WI38 (cell line): ENCODE measurements at regions not wholly inside any gene's neighbourhood (a gene's known extent, or its start where the extent isn't known, plus 50 kb on each side); places are given as distances from the start of the nearest gene placed in this dataset.

Experiments used
- H3K4me3 ChIP-seq: 2 replicates; pipeline ENCODE4 v1.5.1; 2011; ENCODE audit warnings: low read depth, mild to moderate bottlenecking, control low read depth, low read length
- TF ChIP-seq, protein P1 (sequence below): IDR thresholded peaks from 2 replicates; pipeline ENCODE4 v1.5.1; 2012; ENCODE audit warnings: low read depth, mild to moderate bottlenecking, control low read depth, low read length

DNA sequence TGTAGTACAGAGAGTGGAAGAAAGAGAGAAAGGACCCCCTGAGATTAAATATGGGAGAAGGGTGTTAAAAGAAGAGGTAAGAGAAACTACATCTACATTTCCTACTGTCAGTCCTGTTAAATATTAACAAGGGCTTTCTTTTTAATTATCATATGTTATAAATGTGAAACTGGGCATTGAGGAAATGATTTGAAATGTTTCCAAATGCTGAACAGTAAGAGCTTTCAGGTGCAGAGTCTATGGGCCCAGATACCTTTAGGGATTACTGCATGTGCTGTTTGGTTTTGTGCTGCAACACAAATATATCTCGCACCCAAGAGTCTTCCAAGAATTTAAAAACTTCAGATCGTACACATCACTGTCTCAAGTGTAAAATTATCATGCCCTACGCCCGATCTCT lies 176.3 kb downstream of the RBM26 start:
- TF ChIP-seq, protein P1, sequence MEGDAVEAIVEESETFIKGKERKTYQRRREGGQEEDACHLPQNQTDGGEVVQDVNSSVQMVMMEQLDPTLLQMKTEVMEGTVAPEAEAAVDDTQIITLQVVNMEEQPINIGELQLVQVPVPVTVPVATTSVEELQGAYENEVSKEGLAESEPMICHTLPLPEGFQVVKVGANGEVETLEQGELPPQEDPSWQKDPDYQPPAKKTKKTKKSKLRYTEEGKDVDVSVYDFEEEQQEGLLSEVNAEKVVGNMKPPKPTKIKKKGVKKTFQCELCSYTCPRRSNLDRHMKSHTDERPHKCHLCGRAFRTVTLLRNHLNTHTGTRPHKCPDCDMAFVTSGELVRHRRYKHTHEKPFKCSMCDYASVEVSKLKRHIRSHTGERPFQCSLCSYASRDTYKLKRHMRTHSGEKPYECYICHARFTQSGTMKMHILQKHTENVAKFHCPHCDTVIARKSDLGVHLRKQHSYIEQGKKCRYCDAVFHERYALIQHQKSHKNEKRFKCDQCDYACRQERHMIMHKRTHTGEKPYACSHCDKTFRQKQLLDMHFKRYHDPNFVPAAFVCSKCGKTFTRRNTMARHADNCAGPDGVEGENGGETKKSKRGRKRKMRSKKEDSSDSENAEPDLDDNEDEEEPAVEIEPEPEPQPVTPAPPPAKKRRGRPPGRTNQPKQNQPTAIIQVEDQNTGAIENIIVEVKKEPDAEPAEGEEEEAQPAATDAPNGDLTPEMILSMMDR: no peak
- H3K4me3 ChIP-seq: no peak overlapping the region

DNA sequence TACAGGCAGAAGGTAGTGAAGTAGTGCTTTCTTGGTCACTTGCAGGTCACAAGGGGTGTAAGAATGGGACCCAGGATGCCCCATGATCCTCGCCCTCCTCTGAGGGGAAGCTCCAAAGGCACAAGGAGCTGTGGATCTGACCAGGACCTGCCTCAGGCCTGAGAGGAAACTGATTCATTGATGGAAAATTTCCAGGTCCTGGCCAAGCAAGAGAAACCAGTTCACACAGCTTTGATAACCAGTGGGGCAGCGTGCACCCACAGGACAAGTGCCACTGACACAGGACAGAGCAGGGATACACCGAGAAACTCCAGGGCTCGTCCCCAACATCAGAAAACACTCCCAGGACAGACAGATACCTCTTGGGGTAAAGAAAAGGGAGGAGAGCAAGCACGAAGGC lies 177.1 kb downstream of the RBM26 start:
- no peak overlapping the region for H3K4me3 ChIP-seq
- TF ChIP-seq, protein P1: no peak

DNA sequence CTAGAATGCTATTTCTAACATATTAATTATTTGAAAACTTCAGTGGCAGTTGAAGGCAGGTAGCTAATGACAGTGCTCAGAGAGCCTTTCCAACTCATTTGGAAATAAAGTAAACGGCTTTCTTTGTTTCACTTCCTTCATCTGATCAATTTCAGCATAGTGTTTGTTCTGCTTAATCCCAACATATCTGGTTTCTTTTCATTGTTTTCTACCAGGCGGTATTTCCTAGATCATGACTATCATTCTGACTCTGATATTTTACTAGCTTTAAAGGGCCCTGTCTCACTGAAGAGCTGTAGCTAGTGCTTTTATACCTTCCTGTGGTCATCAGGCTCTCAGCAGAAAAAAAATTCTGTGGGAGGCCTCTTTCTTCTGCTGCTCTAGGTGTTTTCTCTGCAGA lies 178.6 kb downstream of the RBM26 start:
- TF ChIP-seq, protein P1: no peak
- no peak overlapping the region for H3K4me3 ChIP-seq

DNA sequence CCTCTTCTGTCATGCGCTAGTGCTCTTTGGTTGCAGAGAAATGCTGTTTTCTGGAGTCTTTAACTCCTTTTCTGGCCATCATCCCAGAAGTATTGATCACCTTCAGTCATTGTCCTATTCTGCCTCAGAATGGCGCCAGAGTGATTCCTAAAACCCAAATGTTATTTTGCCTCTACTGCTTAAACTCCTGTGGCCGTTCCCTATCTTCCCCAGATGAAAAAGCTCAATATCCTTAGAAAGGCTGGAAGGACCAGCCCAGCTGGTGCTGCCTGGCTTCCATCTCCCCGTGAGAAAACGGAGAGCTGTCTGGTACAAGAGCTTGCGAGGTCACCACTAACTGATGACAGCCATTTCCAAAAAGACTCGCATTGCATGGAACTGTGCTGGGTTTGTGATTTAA lies 179.1 kb downstream of the RBM26 start:
- TF ChIP-seq, protein P1: no peak

DNA sequence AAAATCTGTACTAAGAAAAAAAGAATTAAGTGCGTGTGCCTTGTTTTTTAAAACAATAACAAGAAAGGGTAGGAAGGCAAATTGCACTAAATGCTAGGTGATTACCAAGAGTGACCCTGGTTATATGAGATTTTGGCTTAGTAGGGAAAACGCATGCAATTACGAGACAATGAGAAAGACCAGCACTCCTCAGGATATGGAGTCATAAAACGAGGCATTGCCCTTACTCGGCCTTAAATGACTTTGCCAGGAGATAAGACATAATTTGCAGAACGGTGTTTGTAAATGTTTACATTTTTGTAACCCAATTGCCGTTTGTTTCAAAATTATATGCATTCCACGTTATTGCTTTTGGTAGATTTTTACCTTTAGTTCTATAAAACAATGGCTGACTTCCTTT lies 179.8 kb downstream of the RBM26 start:
- TF ChIP-seq, protein P1: no peak
- no peak overlapping the region for H3K4me3 ChIP-seq

More for the DNA sequence above, 179.1 kb downstream of the RBM26 start:
- H3K4me3 ChIP-seq: no peak overlapping the region

DNA sequence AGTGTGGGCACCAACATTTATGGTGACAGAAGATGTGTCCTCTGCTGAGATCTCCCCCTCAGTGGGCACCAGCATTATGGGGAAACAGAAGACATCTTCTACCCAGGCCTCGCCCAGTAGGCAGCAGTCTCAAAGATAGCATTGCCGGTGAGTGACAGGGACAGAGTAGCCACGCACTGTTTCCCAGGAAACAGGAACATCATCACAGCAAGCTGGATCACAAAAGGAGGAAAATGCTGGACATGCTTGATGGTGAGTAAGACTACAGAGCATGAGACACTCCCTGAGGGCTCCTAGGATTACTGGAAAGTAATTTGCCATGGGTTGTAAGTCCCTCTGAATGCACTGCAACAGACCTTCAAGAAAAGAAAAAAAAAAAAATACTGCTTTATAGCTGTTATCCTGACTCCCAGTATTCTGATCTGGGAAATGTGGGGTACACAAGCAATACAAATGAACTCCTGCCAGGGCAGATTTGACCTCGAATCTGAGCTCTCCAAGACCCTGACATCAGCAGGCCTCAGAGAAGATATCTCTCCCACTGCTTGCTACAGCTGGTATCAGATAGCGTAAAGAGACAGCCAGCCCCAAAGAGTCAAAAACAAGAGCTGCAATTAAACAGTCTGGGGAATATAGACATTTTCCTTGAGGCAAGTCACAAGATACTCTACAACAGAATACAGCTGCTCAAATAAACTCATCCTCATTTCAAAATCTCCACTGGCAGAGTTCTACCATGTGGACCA lies 180.4 kb downstream of the RBM26 start:
- TF ChIP-seq, protein P1: no peak
- no peak overlapping the region for H3K4me3 ChIP-seq

DNA sequence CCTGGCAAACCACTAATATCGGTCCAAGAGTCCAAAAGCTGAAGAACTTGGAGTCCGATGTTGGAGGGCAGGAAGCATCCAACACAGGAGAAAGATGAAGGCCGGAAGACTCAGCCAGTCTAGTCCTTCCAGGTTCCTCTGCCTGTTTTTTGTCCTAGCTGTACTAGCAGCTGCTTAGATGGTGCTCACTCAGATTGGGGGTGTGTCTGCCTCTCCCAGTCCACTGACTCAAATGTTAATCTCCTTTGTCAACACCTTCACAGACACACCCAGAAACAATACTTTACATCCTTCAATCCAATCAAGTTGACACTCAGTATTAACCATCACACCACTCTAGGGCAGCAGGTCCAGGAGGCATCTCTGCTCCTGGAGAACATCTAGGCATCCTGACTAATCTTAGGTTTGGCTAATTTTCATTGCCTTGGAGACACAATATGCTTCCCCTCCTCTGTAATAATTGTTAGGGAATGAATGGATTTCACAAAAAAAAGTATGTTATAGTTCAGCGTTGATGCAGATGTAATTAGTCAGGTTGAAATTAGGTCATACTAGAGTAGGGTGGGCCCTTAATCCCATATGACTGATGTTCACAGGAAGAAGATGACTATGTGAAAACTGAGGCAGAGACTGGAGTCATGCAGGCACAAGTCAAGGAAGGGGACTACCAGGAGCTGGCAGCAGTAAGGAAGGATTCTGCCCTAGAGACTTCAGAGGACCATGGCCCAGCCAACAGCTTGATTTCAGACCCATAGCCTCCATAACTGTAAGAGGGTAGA lies 183.4 kb downstream of the RBM26 start:
- TF ChIP-seq, protein P1: no peak
- H3K4me3 ChIP-seq: no peak overlapping the region
